ENCODE measurements at regions not wholly inside any gene's neighbourhood (a gene's known extent, or its start where the extent isn't known, plus 50 kb on each side); places are given as distances from the start of the nearest gene placed in this dataset.

DNA sequence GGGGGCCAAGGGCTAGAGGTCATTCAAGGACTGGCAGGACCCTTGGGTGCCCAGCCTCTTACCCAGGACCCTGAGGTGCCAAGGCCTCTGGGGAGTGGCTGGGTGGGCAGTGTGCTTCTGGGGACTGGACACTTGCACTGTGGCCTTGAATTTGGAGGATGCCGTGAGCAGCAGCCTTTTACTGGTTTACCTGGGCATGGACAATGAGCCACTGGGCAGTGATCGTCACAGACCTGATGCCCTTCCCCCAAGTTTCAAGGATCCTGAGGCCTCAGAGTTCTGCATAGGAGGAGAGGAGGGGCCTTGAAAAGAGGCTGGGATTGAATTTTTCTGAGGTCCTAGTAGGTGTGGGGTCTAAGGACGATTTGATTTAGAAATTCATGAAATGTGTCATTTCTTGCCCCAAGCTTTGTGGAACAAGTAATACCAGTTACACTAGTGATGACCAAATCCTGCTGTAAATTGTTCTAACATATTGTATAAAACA is 146.1 kb upstream of the TPM1 start:
- peaks cover 27% of the 10 kb centered on the region for H3K4me1 ChIP-seq (ENCODE audit: insufficient read depth, low read length)
- no peaks in the 10 kb centered on the region for H3K27me3 ChIP-seq (ENCODE audit: insufficient read depth, low read length)
- H3K9me3 ChIP-seq (ENCODE audit: insufficient read depth, low read depth, low read length): no peaks in the 10 kb centered on the region
- no peak overlapping the region for H3K4me3 ChIP-seq (ENCODE audit: low read length)
- no peak overlapping the region for H3K27ac ChIP-seq (ENCODE audit: low read length)
- H3K36me3 ChIP-seq (ENCODE audit: insufficient read depth, low read depth, low read length): no peaks in the 10 kb centered on the region
- H3K9ac ChIP-seq (ENCODE audit: low read depth, low read length): peak overlapping the region; percentile 14; the same call in 1 of the 2 replicates

DNA sequence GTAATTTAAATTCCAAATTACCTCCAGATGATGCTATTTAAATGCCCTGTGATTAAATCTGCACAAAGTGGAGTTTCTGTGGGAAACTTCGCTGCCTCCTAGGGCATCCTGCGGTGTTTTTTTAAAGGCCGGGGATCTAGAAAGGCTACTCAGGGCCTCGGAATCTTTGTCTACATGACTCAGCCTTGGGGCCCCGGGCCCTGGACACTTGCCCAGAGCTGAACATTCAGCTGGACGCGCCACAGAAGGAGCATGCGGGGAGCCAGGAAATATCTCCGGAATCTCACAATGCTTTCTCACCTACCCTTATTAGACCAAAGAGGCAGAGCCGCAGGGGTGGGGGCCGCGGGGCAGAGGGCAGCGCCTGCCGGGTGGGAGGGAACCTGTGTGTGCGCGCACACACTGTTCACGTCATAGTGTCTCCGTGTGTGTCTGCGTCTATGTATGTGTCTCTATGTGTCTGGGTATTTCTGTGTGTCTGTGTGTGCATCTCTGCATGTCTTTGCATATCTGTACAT is 145.5 kb upstream of the TPM1 start:
- H3K9me3 ChIP-seq (ENCODE audit: insufficient read depth, low read depth, low read length): no peaks in the 10 kb centered on the region
- no peaks in the 10 kb centered on the region for H3K36me3 ChIP-seq (ENCODE audit: insufficient read depth, low read depth, low read length)
- H3K9ac ChIP-seq (ENCODE audit: low read depth, low read length): no peak overlapping the region; the same call in 1 of the 2 replicates
- H3K4me1 ChIP-seq (ENCODE audit: insufficient read depth, low read length): peaks cover 27% of the 10 kb centered on the region
- H3K4me3 ChIP-seq (ENCODE audit: low read length): no peak overlapping the region
- no peaks in the 10 kb centered on the region for H3K27me3 ChIP-seq (ENCODE audit: insufficient read depth, low read length)
- H3K27ac ChIP-seq (ENCODE audit: low read length): no peak overlapping the region

DNA sequence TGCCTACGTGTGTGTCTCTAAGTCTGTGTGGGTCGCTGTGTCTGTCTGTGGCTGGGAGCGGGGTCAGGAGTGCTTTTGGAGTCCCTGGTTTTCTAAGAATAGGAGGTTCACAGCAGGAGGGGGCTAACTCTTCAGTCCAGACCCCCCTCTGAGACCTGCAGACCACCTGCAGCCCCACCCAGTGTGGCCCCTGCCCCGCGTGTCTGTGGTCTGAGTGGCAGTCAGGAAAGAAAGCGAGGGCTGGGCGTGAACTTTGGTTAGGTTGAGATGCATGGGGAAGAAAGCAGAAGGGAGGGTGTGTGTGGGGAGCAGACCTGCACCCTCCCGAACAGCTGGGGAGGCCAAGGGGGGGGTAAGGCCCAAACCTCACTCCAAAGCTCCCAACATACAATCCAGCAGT is 144.9 kb upstream of the TPM1 start:
- Histone ChIP-seq H3K27me3 (ENCODE audit: insufficient read depth, low read length) (no peaks in the 10 kb centered on the region), H3K36me3 (ENCODE audit: insufficient read depth, low read depth, low read length) (no peaks in the 10 kb centered on the region), H3K9ac (ENCODE audit: low read depth, low read length) (no peak overlapping the region), H3K9me3 (ENCODE audit: insufficient read depth, low read depth, low read length) (no peaks in the 10 kb centered on the region), H3K4me1 (ENCODE audit: insufficient read depth, low read length) (peaks cover 30% of the 10 kb centered on the region), H3K27ac (ENCODE audit: low read length) (no peak overlapping the region), H3K4me3 (ENCODE audit: low read length) (no peak overlapping the region)

DNA sequence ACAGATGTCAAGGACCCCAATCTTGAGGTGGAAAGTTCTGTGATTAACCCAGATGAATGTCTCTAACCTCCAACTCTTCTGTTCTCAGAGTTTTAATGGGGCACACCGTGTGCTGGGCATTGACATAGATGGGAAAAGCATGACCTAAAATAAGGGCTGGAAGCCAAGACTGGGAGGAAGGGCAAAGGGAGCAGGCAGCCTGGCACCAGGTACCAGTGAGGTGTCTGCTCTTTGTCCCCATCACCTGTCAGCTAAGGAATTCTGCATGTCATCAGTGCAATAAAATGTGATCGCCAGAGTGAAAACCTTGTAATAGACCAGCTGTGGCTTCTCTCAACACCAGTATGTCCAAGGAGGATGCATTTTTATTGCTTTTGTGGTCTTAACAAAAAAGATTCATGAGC is 143.5 kb upstream of the TPM1 start:
- peaks cover 37% of the 10 kb centered on the region for H3K4me1 ChIP-seq (ENCODE audit: insufficient read depth, low read length)
- no peaks in the 10 kb centered on the region for H3K36me3 ChIP-seq (ENCODE audit: insufficient read depth, low read depth, low read length)

DNA sequence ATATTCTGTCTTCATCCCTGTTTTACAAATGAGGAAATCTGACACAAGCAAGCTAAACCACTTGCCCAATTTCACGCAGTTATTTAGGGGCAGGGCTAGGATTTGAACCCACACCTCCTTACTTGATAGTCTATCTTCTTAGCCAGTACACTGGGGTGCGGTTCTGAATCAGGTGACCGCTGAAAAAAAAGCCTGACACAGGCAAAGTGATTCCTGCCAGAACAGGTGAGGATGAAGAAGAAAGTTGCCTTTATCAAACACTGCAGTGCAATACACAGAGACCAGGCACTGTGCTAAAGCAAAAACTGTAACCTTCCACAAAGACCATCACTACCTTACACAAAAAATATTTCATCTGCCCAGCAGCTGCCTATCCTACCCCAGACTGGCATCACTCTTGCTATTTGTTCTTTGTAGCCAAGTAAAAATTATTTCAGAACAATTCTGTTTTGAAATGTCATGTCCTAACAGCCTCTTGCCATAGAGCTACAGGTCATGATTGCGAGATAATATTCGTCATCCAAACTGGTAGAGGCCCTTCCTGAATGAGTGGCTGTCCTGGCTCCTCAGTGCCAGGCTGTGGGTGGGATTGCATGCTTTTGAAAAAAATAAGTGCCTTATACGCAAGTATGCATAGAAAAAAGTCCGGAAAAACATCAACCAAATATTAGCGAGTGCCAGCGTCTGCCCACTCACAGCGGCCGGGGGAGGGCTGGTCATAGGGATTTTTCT is 142.3 kb upstream of the TPM1 start:
- H3K9me3 ChIP-seq (ENCODE audit: insufficient read depth, low read depth, low read length): no peaks in the 10 kb centered on the region
- H3K4me1 ChIP-seq (ENCODE audit: insufficient read depth, low read length): peaks cover 31% of the 10 kb centered on the region
- H3K9ac ChIP-seq (ENCODE audit: low read depth, low read length): no peak overlapping the region
- H3K4me3 ChIP-seq (ENCODE audit: low read length): no peak overlapping the region
- H3K36me3 ChIP-seq (ENCODE audit: insufficient read depth, low read depth, low read length): no peaks in the 10 kb centered on the region
- H3K27me3 ChIP-seq (ENCODE audit: insufficient read depth, low read length): no peaks in the 10 kb centered on the region
- no peak overlapping the region for H3K27ac ChIP-seq (ENCODE audit: low read length)

More for the DNA sequence above, 143.5 kb upstream of the TPM1 start:
- no peak overlapping the region for H3K4me3 ChIP-seq (ENCODE audit: low read length)
- H3K27ac ChIP-seq (ENCODE audit: low read length): no peak overlapping the region
- H3K9me3 ChIP-seq (ENCODE audit: insufficient read depth, low read depth, low read length): no peaks in the 10 kb centered on the region
- no peak overlapping the region for H3K9ac ChIP-seq (ENCODE audit: low read depth, low read length)
- H3K27me3 ChIP-seq (ENCODE audit: insufficient read depth, low read length): no peaks in the 10 kb centered on the region

DNA sequence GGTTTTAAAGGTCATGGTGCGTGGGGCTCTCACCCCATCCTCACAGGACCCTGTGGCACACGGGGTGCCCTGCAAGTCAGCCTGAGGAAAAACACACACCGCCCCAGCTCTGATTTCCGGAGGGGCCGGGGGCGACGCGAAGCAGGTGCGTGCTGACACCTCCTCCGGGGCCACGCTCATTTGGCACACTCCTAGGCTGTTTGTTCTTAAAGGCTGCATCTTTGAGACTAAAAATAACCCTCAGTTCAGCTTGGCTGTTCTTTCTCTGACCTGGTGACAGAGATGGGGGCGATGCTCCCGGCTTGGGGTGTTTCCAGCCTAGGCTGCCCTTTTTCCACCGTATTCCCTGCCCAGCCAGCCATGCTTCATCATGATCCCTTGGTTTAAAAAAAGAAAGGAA is 141.5 kb upstream of the TPM1 start:
- Histone ChIP-seq H3K4me3 (ENCODE audit: low read length) (no peak overlapping the region), H3K4me1 (ENCODE audit: insufficient read depth, low read length) (peaks cover 24% of the 10 kb centered on the region), H3K9me3 (ENCODE audit: insufficient read depth, low read depth, low read length) (no peaks in the 10 kb centered on the region), H3K36me3 (ENCODE audit: insufficient read depth, low read depth, low read length) (no peaks in the 10 kb centered on the region), H3K27me3 (ENCODE audit: insufficient read depth, low read length) (no peaks in the 10 kb centered on the region), H3K27ac (ENCODE audit: low read length) (no peak overlapping the region), H3K9ac (ENCODE audit: low read depth, low read length) (no peak overlapping the region)

DNA sequence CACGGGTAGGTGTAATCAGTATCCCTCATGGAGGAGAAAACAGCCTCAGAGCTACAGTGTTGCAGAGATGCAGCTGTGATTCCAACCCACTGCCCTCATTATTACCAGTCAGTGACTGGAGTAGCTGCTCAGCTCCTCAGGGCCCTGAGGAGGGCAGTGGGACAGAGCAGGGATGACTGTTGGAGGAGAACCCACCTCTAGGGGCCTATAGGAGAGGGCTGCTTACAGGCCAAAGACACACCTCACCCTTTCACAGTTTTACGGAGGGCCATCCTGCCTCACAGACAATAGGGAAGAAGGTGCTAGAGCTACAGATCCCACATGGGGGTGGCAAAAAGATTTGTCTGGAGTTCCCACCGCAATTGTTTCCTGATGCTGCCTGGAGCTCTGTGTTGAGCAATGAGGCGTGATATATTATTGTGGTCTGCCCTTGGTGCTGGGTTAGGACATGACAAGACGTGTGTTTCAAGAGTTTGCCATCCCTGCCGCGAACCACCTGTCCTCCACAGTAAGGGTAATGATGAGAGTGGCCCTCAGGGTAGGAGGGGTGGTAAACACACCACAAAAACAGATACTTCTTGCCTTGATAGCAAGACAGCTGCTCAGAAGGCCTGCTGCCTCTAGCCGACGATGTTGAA is 140.5 kb upstream of the TPM1 start:
- H3K4me3 ChIP-seq (ENCODE audit: low read length): no peak overlapping the region
- peaks cover 14% of the 10 kb centered on the region for H3K4me1 ChIP-seq (ENCODE audit: insufficient read depth, low read length)
- no peak overlapping the region for H3K27ac ChIP-seq (ENCODE audit: low read length)
- H3K9ac ChIP-seq (ENCODE audit: low read depth, low read length): no peak overlapping the region
- H3K27me3 ChIP-seq (ENCODE audit: insufficient read depth, low read length): no peaks in the 10 kb centered on the region
- H3K36me3 ChIP-seq (ENCODE audit: insufficient read depth, low read depth, low read length): no peaks in the 10 kb centered on the region
- no peaks in the 10 kb centered on the region for H3K9me3 ChIP-seq (ENCODE audit: insufficient read depth, low read depth, low read length)

DNA sequence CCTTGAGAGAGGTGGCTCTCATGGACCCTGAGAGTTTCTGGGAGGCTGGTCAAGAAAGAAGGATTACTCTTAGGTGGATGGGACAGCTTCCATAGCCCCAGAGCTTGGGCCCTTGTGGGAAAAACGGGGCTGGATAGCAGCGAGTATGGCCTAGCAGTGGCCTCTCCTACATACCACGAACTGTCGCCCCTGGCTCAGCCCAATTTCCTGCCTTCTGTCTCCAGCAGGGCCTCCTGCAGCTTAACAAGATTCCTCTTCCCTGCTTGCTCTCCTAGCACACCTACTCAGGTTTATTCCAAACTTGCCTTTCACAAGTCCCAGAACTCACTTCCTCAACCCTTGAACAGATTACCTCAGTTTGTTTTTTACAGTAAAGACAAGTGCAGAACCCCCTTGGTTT is 139.7 kb upstream of the TPM1 start:
- no peak overlapping the region for H3K27ac ChIP-seq (ENCODE audit: low read length)
- no peak overlapping the region for H3K9ac ChIP-seq (ENCODE audit: low read depth, low read length)
- H3K27me3 ChIP-seq (ENCODE audit: insufficient read depth, low read length): no peaks in the 10 kb centered on the region
- H3K9me3 ChIP-seq (ENCODE audit: insufficient read depth, low read depth, low read length): no peaks in the 10 kb centered on the region
- peaks cover 11% of the 10 kb centered on the region for H3K4me1 ChIP-seq (ENCODE audit: insufficient read depth, low read length)
- H3K36me3 ChIP-seq (ENCODE audit: insufficient read depth, low read depth, low read length): no peaks in the 10 kb centered on the region
- H3K4me3 ChIP-seq (ENCODE audit: low read length): no peak overlapping the region

DNA sequence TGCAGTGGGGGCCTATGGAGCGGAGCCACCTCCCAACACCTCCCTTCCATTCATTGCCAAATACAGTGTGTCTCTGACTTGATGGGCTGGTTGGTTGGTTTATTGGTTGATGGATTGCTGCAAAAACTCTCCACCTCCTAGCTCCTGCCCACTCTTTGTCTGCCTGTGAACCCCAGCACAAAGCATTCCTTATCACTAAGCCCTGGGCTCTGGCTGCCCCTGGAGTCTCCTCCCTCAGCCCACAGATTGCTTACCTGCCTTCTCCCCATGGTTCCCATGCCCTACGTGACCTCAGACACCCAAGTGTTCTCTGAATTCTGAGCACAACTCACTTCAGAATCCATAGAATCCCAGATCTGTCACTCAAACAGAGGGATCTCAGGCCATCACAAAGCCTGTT is 139.1 kb upstream of the TPM1 start:
- Histone ChIP-seq H3K9me3 (ENCODE audit: insufficient read depth, low read depth, low read length) (no peaks in the 10 kb centered on the region), H3K9ac (ENCODE audit: low read depth, low read length) (no peak overlapping the region), H3K27ac (ENCODE audit: low read length) (no peak overlapping the region), H3K36me3 (ENCODE audit: insufficient read depth, low read depth, low read length) (no peaks in the 10 kb centered on the region), H3K4me1 (ENCODE audit: insufficient read depth, low read length) (peaks cover 11% of the 10 kb centered on the region; the same call in 1 of the 2 replicates), H3K4me3 (ENCODE audit: low read length) (no peak overlapping the region), H3K27me3 (ENCODE audit: insufficient read depth, low read length) (no peaks in the 10 kb centered on the region)

DNA sequence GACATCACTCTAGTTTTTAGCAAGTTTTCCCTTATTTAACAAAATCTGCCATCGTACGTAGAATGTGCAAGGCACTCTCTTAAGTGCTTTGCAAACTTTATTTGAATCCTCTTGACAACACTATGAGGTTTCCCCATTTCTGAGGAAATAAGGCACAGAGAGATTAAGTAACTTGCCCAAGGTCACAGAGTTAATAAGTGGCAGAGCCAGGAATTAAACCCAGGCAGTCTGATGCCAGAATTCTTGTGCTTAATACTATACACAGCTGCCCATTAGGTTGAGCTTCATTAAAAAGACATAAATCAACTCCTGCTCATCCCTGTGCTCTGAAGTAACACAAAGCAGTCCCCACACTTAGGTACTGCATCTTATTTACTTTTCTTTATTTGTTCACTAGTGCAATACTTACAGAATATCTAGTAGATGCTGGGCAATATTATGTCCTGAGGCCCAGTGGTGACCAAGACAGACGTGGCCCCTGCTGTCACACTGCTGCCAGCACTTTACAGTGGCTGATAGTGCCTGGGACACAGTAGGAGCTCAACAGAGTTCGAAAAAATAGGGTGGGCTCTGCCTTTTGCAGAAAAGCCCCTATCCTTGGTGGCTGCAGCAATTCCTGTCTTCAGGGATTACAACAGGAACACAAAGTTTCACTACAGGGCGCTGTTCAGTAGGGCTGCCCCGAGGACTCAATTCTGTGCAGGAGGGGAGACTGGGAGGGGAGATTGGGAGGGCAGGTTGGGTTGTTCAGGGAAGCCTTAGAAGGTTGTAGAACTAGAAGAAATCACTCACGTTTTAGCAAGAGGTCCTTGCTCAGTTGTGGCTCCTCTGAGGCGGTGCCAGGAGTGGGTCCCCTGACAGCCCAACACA is 138.3 kb upstream of the TPM1 start:
- Histone ChIP-seq H3K9ac (ENCODE audit: low read depth, low read length) (no peak overlapping the region), H3K27ac (ENCODE audit: low read length) (no peak overlapping the region), H3K9me3 (ENCODE audit: insufficient read depth, low read depth, low read length) (no peaks in the 10 kb centered on the region), H3K4me3 (ENCODE audit: low read length) (no peak overlapping the region), H3K4me1 (ENCODE audit: insufficient read depth, low read length) (peaks cover 11% of the 10 kb centered on the region; the same call in 1 of the 2 replicates), H3K36me3 (ENCODE audit: insufficient read depth, low read depth, low read length) (no peaks in the 10 kb centered on the region), H3K27me3 (ENCODE audit: insufficient read depth, low read length) (no peaks in the 10 kb centered on the region)

DNA sequence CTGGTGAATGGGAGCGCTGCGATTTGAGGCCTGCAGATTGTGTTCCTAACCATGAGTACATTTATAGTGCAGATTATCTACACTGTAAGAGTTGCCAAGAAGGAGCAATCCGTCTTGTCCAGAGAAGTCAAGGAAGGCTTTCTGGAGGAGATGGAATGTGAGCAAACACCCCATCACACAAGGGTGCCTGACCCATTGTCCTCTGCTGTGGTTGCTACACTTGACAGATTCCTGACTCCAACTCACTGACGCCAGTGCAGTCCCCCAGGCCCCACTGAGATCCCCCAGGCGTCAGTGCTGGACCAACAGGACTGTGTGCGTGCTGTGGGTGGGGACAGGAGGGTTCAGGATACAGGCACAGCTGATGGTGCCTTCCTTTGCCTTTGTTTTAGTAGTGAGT is 135.9 kb upstream of the TPM1 start:
- Histone ChIP-seq H3K9ac (ENCODE audit: low read depth, low read length) (no peak overlapping the region), H3K36me3 (ENCODE audit: insufficient read depth, low read depth, low read length) (no peaks in the 10 kb centered on the region), H3K27me3 (ENCODE audit: insufficient read depth, low read length) (no peaks in the 10 kb centered on the region), H3K9me3 (ENCODE audit: insufficient read depth, low read depth, low read length) (no peaks in the 10 kb centered on the region), H3K4me3 (ENCODE audit: low read length) (no peak overlapping the region), H3K27ac (ENCODE audit: low read length) (no peak overlapping the region), H3K4me1 (ENCODE audit: insufficient read depth, low read length) (peaks cover 11% of the 10 kb centered on the region; the same call in 1 of the 2 replicates)

Measured in iPS-20b (cell line).